ENCODE measurements at regions not wholly inside any gene's neighbourhood (a gene's known extent, or its start where the extent isn't known, plus 50 kb on each side); places are given as distances from the start of the nearest gene placed in this dataset.

DNA sequence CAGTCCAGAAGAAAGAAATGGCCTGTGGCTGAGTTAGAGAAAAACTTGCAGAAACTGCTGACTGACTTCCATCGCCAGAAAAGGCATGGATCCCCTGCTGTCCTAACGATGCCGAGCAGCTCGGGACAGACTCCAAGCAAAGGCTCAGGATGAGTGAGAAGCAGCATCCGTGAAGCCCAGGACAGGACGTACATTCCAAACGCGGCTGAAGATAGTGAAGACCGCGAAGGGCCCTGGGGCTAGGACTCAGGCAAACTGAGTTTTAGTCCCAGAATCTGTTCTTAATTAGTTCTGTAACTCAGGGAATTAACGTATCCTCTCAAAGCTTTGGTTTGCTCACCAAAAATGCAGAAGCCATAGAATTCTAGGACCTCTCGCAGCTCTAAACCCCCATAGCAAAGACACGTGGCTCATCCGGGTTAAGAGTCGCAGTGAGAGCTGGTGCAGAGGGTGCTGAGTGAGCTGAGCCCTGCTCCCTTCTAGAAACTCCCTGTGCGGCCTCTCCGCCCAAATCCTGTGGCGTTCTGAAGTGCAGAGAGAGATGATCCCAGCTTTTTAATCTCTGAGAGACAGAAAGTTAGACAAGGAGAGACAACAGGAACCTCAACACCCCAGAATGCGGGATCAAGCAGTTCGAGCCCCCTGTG is 132.9 kb upstream of the THBS2 start:
- no peaks in the 10 kb centered on the region for H3F3A ChIP-seq (replicated peaks; ENCODE audit: low read depth)
- TF ChIP-seq EZH2phosphoT487 (IDR thresholded peaks at IDR 0.05; ENCODE audit: unreplicated experiment) (no peak), EZH2 (IDR thresholded peaks at IDR 0.05; ENCODE audit: low read depth, unreplicated experiment) (no peak), ZNF114 (CRISPR knock-in tag; IDR thresholded peaks at IDR 0.05) (no peak), NANOG (IDR thresholded peaks at IDR 0.05; ENCODE audit: borderline replicate concordance) (no peak)
- TF ChIP-seq, protein P1, sequence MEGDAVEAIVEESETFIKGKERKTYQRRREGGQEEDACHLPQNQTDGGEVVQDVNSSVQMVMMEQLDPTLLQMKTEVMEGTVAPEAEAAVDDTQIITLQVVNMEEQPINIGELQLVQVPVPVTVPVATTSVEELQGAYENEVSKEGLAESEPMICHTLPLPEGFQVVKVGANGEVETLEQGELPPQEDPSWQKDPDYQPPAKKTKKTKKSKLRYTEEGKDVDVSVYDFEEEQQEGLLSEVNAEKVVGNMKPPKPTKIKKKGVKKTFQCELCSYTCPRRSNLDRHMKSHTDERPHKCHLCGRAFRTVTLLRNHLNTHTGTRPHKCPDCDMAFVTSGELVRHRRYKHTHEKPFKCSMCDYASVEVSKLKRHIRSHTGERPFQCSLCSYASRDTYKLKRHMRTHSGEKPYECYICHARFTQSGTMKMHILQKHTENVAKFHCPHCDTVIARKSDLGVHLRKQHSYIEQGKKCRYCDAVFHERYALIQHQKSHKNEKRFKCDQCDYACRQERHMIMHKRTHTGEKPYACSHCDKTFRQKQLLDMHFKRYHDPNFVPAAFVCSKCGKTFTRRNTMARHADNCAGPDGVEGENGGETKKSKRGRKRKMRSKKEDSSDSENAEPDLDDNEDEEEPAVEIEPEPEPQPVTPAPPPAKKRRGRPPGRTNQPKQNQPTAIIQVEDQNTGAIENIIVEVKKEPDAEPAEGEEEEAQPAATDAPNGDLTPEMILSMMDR (conservative IDR thresholded peaks at IDR 0.05; ENCODE audit: low read depth in 2 of 2) = no peak
- TF ChIP-seq, protein P2, sequence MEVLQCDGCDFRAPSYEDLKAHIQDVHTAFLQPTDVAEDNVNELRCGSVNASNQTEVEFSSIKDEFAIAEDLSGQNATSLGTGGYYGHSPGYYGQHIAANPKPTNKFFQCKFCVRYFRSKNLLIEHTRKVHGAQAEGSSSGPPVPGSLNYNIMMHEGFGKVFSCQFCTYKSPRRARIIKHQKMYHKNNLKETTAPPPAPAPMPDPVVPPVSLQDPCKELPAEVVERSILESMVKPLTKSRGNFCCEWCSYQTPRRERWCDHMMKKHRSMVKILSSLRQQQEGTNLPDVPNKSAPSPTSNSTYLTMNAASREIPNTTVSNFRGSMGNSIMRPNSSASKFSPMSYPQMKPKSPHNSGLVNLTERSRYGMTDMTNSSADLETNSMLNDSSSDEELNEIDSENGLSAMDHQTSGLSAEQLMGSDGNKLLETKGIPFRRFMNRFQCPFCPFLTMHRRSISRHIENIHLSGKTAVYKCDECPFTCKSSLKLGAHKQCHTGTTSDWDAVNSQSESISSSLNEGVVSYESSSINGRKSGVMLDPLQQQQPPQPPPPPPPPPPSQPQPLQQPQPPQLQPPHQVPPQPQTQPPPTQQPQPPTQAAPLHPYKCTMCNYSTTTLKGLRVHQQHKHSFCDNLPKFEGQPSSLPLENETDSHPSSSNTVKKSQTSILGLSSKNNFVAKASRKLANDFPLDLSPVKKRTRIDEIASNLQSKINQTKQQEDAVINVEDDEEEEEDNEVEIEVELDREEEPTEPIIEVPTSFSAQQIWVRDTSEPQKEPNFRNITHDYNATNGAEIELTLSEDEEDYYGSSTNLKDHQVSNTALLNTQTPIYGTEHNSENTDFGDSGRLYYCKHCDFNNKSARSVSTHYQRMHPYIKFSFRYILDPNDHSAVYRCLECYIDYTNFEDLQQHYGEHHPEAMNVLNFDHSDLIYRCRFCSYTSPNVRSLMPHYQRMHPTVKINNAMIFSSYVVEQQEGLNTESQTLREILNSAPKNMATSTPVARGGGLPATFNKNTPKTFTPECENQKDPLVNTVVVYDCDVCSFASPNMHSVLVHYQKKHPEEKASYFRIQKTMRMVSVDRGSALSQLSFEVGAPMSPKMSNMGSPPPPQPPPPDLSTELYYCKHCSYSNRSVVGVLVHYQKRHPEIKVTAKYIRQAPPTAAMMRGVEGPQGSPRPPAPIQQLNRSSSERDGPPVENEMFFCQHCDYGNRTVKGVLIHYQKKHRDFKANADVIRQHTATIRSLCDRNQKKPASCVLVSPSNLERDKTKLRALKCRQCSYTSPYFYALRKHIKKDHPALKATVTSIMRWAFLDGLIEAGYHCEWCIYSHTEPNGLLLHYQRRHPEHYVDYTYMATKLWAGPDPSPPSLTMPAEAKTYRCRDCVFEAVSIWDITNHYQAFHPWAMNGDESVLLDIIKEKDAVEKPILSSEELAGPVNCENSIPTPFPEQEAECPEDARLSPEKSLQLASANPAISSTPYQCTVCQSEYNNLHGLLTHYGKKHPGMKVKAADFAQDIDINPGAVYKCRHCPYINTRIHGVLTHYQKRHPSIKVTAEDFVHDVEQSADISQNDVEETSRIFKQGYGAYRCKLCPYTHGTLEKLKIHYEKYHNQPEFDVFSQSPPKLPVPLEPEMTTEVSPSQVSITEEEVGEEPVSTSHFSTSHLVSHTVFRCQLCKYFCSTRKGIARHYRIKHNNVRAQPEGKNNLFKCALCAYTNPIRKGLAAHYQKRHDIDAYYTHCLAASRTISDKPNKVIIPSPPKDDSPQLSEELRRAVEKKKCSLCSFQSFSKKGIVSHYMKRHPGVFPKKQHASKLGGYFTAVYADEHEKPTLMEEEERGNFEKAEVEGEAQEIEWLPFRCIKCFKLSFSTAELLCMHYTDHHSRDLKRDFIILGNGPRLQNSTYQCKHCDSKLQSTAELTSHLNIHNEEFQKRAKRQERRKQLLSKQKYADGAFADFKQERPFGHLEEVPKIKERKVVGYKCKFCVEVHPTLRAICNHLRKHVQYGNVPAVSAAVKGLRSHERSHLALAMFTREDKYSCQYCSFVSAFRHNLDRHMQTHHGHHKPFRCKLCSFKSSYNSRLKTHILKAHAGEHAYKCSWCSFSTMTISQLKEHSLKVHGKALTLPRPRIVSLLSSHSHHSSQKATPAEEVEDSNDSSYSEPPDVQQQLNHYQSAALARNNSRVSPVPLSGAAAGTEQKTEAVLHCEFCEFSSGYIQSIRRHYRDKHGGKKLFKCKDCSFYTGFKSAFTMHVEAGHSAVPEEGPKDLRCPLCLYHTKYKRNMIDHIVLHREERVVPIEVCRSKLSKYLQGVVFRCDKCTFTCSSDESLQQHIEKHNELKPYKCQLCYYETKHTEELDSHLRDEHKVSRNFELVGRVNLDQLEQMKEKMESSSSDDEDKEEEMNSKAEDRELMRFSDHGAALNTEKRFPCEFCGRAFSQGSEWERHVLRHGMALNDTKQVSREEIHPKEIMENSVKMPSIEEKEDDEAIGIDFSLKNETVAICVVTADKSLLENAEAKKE (CRISPR knock-in tag; IDR thresholded peaks at IDR 0.05) = no peak
- H3K4me1 ChIP-seq (ENCODE audit: insufficient read depth) = no peaks in the 10 kb centered on the region
- H3K4me3 Mint-ChIP-seq = no peak overlapping the region
- DNase-seq (ENCODE audit: low spot score) (no peak), ATAC-seq (peak; percentile 62)
- H3K27me3 Mint-ChIP-seq (ENCODE audit: insufficient read depth, low read depth, poor library complexity) = peaks cover 4% of the 10 kb centered on the region
- H3K4me2 ChIP-seq = no peak overlapping the region
- no peak overlapping the region for H3K27ac Mint-ChIP-seq
- no peaks in the 10 kb centered on the region for H3K79me2 ChIP-seq (replicated peaks; ENCODE audit: insufficient read depth)
- no peaks in the 10 kb centered on the region for H3K36me3 ChIP-seq (ENCODE audit: insufficient read depth)
- H3K9me2 ChIP-seq (ENCODE audit: insufficient read depth) = no peaks in the 10 kb centered on the region
- H3K27me3 ChIP-seq (ENCODE audit: insufficient read depth) = no peaks in the 10 kb centered on the region
- H3K4me3 ChIP-seq = no peak overlapping the region
- no peak overlapping the region for H3K27ac ChIP-seq (ENCODE audit: low read depth)
- H4K20me1 ChIP-seq (replicated peaks; ENCODE audit: insufficient read depth) = no peaks in the 10 kb centered on the region
- H3K9me3 Mint-ChIP-seq = peaks cover 39% of the 10 kb centered on the region
- peak overlapping the region; percentile 44; the same call in 1 of the 2 replicates for H2AFZ ChIP-seq
- H3K4me1 Mint-ChIP-seq = no peaks in the 10 kb centered on the region
- H3K36me3 Mint-ChIP-seq (ENCODE audit: low read depth) = peaks cover 24% of the 10 kb centered on the region

All from GM23338 (cell line).